ENCODE measurements at regions not wholly inside any gene's neighbourhood (a gene's known extent, or its start where the extent isn't known, plus 50 kb on each side); places are given as distances from the start of the nearest gene placed in this dataset.

GRCh38 chr3:116579840-116580239 lies 129.7 kb upstream of the TUSC7 start:
- Histone ChIP-seq H3K9me2 (replicated peaks; ENCODE audit: low read depth, low read length) (no peaks in the 10 kb centered on the region), H2AFZ (ENCODE audit: low read length) (no peak overlapping the region), H3K4me3 (ENCODE audit: low read length, poor library complexity, severe bottlenecking) (no peak overlapping the region), H3K27me3 (ENCODE audit: insufficient read depth, low read length, poor library complexity, severe bottlenecking) (no peaks in the 10 kb centered on the region), H3K9me3 (ENCODE audit: insufficient read depth, low read depth, low read length) (no peaks in the 10 kb centered on the region), H3F3A (ENCODE audit: low read depth) (no peaks in the 10 kb centered on the region), H3K36me3 (ENCODE audit: insufficient read depth, low read length) (no peaks in the 10 kb centered on the region), H3K79me2 (ENCODE audit: insufficient read depth, low read length) (no peaks in the 10 kb centered on the region), H3K4me1 (ENCODE audit: insufficient read depth, low read length, poor library complexity, severe bottlenecking) (no peaks in the 10 kb centered on the region), H3K9ac (ENCODE audit: low read depth, low read length, poor library complexity, severe bottlenecking) (no peak overlapping the region), H3K4me2 (ENCODE audit: low read depth, low read length, poor library complexity, severe bottlenecking) (no peak overlapping the region), H4K20me1 (ENCODE audit: insufficient read depth, low read length, poor library complexity, severe bottlenecking) (no peaks in the 10 kb centered on the region)
- TF ChIP-seq EZH2phosphoT487 (IDR thresholded peaks at IDR 0.05; ENCODE audit: borderline replicate concordance) (no peak), CTCF (conservative IDR thresholded peaks at IDR 0.05; ENCODE audit: low read length) (no peak)

GRCh38 chr3:116586285-116586944 lies 123.2 kb upstream of the TUSC7 start:
- no peak overlapping the region for H2AFZ ChIP-seq (ENCODE audit: low read length)
- H3K9me2 ChIP-seq (replicated peaks; ENCODE audit: low read depth, low read length), result no peaks in the 10 kb centered on the region
- H3K9me3 ChIP-seq (ENCODE audit: insufficient read depth, low read depth, low read length), result no peaks in the 10 kb centered on the region
- H3K4me3 ChIP-seq (ENCODE audit: low read length, poor library complexity, severe bottlenecking), result no peak overlapping the region
- no peaks in the 10 kb centered on the region for H3F3A ChIP-seq (ENCODE audit: low read depth)
- H3K9ac ChIP-seq (ENCODE audit: low read depth, low read length, poor library complexity, severe bottlenecking), result no peak overlapping the region
- no peaks in the 10 kb centered on the region for H3K79me2 ChIP-seq (ENCODE audit: insufficient read depth, low read length)
- no peaks in the 10 kb centered on the region for H4K20me1 ChIP-seq (ENCODE audit: insufficient read depth, low read length, poor library complexity, severe bottlenecking)
- no peaks in the 10 kb centered on the region for H3K27me3 ChIP-seq (ENCODE audit: insufficient read depth, low read length, poor library complexity, severe bottlenecking)
- H3K4me1 ChIP-seq (ENCODE audit: insufficient read depth, low read length, poor library complexity, severe bottlenecking), result no peaks in the 10 kb centered on the region
- TF ChIP-seq CTCF (conservative IDR thresholded peaks at IDR 0.05; ENCODE audit: low read length) (no peak), EZH2phosphoT487 (IDR thresholded peaks at IDR 0.05; ENCODE audit: borderline replicate concordance) (no peak)
- H3K36me3 ChIP-seq (ENCODE audit: insufficient read depth, low read length), result no peaks in the 10 kb centered on the region
- no peak overlapping the region for H3K4me2 ChIP-seq (ENCODE audit: low read depth, low read length, poor library complexity, severe bottlenecking)

- Histone ChIP-seq H2AFZ (ENCODE audit: low read length) (no peak overlapping the region), H3K4me1 (ENCODE audit: insufficient read depth, low read length, poor library complexity, severe bottlenecking) (no peaks in the 10 kb centered on the region), H3F3A (ENCODE audit: low read depth) (no peaks in the 10 kb centered on the region), H3K9me2 (replicated peaks; ENCODE audit: low read depth, low read length) (no peaks in the 10 kb centered on the region), H3K36me3 (ENCODE audit: insufficient read depth, low read length) (no peaks in the 10 kb centered on the region), H3K4me2 (ENCODE audit: low read depth, low read length, poor library complexity, severe bottlenecking) (no peak overlapping the region), H3K9me3 (ENCODE audit: insufficient read depth, low read depth, low read length) (no peaks in the 10 kb centered on the region), H3K27me3 (ENCODE audit: insufficient read depth, low read length, poor library complexity, severe bottlenecking) (no peaks in the 10 kb centered on the region), H3K4me3 (ENCODE audit: low read length, poor library complexity, severe bottlenecking) (no peak overlapping the region), H4K20me1 (ENCODE audit: insufficient read depth, low read length, poor library complexity, severe bottlenecking) (no peaks in the 10 kb centered on the region), H3K9ac (ENCODE audit: low read depth, low read length, poor library complexity, severe bottlenecking) (no peak overlapping the region), H3K79me2 (ENCODE audit: insufficient read depth, low read length) (no peaks in the 10 kb centered on the region)
- TF ChIP-seq CTCF (conservative IDR thresholded peaks at IDR 0.05; ENCODE audit: low read length), result no peak
- TF ChIP-seq EZH2phosphoT487 (IDR thresholded peaks at IDR 0.05; ENCODE audit: borderline replicate concordance), result no peak
These were observed 118.3 kb upstream of the TUSC7 start for GRCh38 chr3:116591236-116591635.
